GM18870 (cell line): ENCODE measurements at regions not wholly inside any gene's neighbourhood (a gene's known extent, or its start where the extent isn't known, plus 50 kb on each side); places are given as distances from the start of the nearest gene placed in this dataset.
"Not testable (repeated sequence)": the region's sequence is repeated elsewhere in the genome, so short reads cannot be mapped to it uniquely, and the experiment has no call there.

Experiments
- ATAC-seq: cut with Tn5 transposase; IDR thresholded peaks from one replicate; pipeline ENCODE4 v1.9.1; 2021; ENCODE audit warnings: moderate library complexity; ENCODE audit not compliant: unreplicated experiment

- ATAC-seq, result no peak
These were observed 421.5 kb downstream of the FUT8 start for GRCh38 chr14:65834051-65834450.

GRCh38 chr14:65834812-65835211 is 422.3 kb downstream of the FUT8 start:
- no peak for ATAC-seq

GRCh38 chr14:65835501-65835900 is 423.0 kb downstream of the FUT8 start:
- ATAC-seq, result no peak

- no peak for ATAC-seq
These were observed 426.0 kb downstream of the FUT8 start for GRCh38 chr14:65838565-65838964.

GRCh38 chr14:65840118-65840751 is 427.7 kb downstream of the FUT8 start:
- no peak for ATAC-seq

GRCh38 chr14:65840786-65841185 is 428.3 kb downstream of the FUT8 start:
- ATAC-seq, result no peak

GRCh38 chr14:65846196-65846868 is 433.8 kb downstream of the FUT8 start:
- no peak for ATAC-seq

GRCh38 chr14:65847075-65847847 is 434.7 kb downstream of the FUT8 start:
- ATAC-seq, result peak; percentile 57

GRCh38 chr14:65847931-65848330 is 435.4 kb downstream of the FUT8 start:
- ATAC-seq, result not testable (repeated sequence)

GRCh38 chr14:65849091-65849490 is 436.6 kb downstream of the FUT8 start:
- no peak for ATAC-seq

- ATAC-seq, result no peak
These were observed 437.0 kb downstream of the FUT8 start for GRCh38 chr14:65849558-65849957.

GRCh38 chr14:65850429-65851135 is 438.1 kb downstream of the FUT8 start:
- ATAC-seq, result no peak

GRCh38 chr14:65852689-65853088 is 440.2 kb downstream of the FUT8 start:
- ATAC-seq, result no peak

- ATAC-seq, result no peak
These were observed 441.0 kb downstream of the FUT8 start for GRCh38 chr14:65853407-65853955.

- no peak for ATAC-seq
These were observed 441.7 kb downstream of the FUT8 start for GRCh38 chr14:65854215-65854614.

- ATAC-seq, result no peak
These were observed 448.6 kb downstream of the FUT8 start for GRCh38 chr14:65860956-65861611.

- ATAC-seq, result no peak
These were observed 452.0 kb downstream of the FUT8 start for GRCh38 chr14:65864549-65864948.

GRCh38 chr14:65864984-65865383 is 452.5 kb downstream of the FUT8 start:
- ATAC-seq, result no peak

- no peak for ATAC-seq
These were observed 453.9 kb downstream of the FUT8 start for GRCh38 chr14:65866448-65866847.

GRCh38 chr14:65866886-65867285 is 454.4 kb downstream of the FUT8 start:
- ATAC-seq, result no peak

GRCh38 chr14:65867333-65867732 is 454.8 kb downstream of the FUT8 start:
- no peak for ATAC-seq
